ENCODE measurements at regions not wholly inside any gene's neighbourhood (a gene's known extent, or its start where the extent isn't known, plus 50 kb on each side); places are given as distances from the start of the nearest gene placed in this dataset.

GRCh38 chr4:112002248-112002661 is 143.0 kb upstream of the FAM241A start:
- FAIRE-seq = no peak
- intact Hi-C loops (cut with micrococcal nuclease) (no loop called here), in situ Hi-C loops (cut with MboI) (no loop called here)
- TF ChIP-seq ZNF133 (CRISPR knock-in tag; IDR thresholded peaks at IDR 0.05) (no peak), KLF1 (tag; IDR thresholded peaks at IDR 0.05) (no peak), FOXA3 (CRISPR knock-in tag; conservative IDR thresholded peaks at IDR 0.05 in 1 of 2, IDR thresholded peaks at IDR 0.05 in 1 of 2) (no peak), ZFPM2 (CRISPR knock-in tag; IDR thresholded peaks at IDR 0.05) (no peak), ZFP36 (IDR thresholded peaks at IDR 0.05; ENCODE audit: low read depth, low read length, partially characterized antibody) (no peak), ZBTB12 (CRISPR knock-in tag; IDR thresholded peaks at IDR 0.05) (no peak), OTX1 (CRISPR knock-in tag; IDR thresholded peaks at IDR 0.05) (no peak), ZNF830 (CRISPR knock-in tag; IDR thresholded peaks at IDR 0.05) (no peak), KLF16 (IDR thresholded peaks at IDR 0.05) (no peak), ETV5 (CRISPR knock-in tag; IDR thresholded peaks at IDR 0.05; ENCODE audit: low read depth) (no peak), NKRF (IDR thresholded peaks at IDR 0.05; ENCODE audit: borderline replicate concordance) (no peak), SMARCA4 (IDR thresholded peaks at IDR 0.05) (no peak)
- TF ChIP-seq, protein P1, sequence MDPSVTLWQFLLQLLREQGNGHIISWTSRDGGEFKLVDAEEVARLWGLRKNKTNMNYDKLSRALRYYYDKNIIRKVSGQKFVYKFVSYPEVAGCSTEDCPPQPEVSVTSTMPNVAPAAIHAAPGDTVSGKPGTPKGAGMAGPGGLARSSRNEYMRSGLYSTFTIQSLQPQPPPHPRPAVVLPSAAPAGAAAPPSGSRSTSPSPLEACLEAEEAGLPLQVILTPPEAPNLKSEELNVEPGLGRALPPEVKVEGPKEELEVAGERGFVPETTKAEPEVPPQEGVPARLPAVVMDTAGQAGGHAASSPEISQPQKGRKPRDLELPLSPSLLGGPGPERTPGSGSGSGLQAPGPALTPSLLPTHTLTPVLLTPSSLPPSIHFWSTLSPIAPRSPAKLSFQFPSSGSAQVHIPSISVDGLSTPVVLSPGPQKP (CRISPR knock-in tag; IDR thresholded peaks at IDR 0.05) = no peak
- TF ChIP-seq, protein P2, sequence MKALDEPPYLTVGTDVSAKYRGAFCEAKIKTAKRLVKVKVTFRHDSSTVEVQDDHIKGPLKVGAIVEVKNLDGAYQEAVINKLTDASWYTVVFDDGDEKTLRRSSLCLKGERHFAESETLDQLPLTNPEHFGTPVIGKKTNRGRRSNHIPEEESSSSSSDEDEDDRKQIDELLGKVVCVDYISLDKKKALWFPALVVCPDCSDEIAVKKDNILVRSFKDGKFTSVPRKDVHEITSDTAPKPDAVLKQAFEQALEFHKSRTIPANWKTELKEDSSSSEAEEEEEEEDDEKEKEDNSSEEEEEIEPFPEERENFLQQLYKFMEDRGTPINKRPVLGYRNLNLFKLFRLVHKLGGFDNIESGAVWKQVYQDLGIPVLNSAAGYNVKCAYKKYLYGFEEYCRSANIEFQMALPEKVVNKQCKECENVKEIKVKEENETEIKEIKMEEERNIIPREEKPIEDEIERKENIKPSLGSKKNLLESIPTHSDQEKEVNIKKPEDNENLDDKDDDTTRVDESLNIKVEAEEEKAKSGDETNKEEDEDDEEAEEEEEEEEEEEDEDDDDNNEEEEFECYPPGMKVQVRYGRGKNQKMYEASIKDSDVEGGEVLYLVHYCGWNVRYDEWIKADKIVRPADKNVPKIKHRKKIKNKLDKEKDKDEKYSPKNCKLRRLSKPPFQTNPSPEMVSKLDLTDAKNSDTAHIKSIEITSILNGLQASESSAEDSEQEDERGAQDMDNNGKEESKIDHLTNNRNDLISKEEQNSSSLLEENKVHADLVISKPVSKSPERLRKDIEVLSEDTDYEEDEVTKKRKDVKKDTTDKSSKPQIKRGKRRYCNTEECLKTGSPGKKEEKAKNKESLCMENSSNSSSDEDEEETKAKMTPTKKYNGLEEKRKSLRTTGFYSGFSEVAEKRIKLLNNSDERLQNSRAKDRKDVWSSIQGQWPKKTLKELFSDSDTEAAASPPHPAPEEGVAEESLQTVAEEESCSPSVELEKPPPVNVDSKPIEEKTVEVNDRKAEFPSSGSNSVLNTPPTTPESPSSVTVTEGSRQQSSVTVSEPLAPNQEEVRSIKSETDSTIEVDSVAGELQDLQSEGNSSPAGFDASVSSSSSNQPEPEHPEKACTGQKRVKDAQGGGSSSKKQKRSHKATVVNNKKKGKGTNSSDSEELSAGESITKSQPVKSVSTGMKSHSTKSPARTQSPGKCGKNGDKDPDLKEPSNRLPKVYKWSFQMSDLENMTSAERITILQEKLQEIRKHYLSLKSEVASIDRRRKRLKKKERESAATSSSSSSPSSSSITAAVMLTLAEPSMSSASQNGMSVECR (CRISPR knock-in tag; IDR thresholded peaks at IDR 0.05) = no peak
- TF ChIP-seq, protein P3, sequence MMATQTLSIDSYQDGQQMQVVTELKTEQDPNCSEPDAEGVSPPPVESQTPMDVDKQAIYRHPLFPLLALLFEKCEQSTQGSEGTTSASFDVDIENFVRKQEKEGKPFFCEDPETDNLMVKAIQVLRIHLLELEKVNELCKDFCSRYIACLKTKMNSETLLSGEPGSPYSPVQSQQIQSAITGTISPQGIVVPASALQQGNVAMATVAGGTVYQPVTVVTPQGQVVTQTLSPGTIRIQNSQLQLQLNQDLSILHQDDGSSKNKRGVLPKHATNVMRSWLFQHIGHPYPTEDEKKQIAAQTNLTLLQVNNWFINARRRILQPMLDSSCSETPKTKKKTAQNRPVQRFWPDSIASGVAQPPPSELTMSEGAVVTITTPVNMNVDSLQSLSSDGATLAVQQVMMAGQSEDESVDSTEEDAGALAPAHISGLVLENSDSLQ (IDR thresholded peaks at IDR 0.05) = no peak

More at GRCh38 chr4:112002248-112002661, 143.0 kb upstream of the FAM241A start:
- no peaks in the 10 kb centered on the region for H3K9me3 ChIP-seq (replicated peaks; ENCODE audit: control insufficient read depth, insufficient read depth, low read depth, low read length)
- no peaks in the 10 kb centered on the region for H3K9me1 ChIP-seq (ENCODE audit: control insufficient read depth, insufficient read depth, low read length)
- H3K4me2 ChIP-seq (ENCODE audit: insufficient read depth, low read length) = no peak overlapping the region
- no peaks in the 10 kb centered on the region for H4K20me1 ChIP-seq (replicated peaks; ENCODE audit: control insufficient read depth, insufficient read depth, low read length)
- H3K36me3 ChIP-seq (ENCODE audit: control insufficient read depth, insufficient read depth, low read length) = no peaks in the 10 kb centered on the region
- ChIA-PET POLR2A (no interaction called here), CTCF (ENCODE audit: low intra/inter-chr PET ratio) (no interaction called here)
- no peaks in the 10 kb centered on the region for H3K79me2 ChIP-seq (ENCODE audit: control insufficient read depth, insufficient read depth, low read length)
- no peaks in the 10 kb centered on the region for H3K4me1 ChIP-seq (replicated peaks in 1 of 2; ENCODE audit: control insufficient read depth in 2 of 2, insufficient read depth in 2 of 2, low read length in 2 of 2)
- no peaks in the 10 kb centered on the region for H3K27me3 ChIP-seq (ENCODE audit: control insufficient read depth in 2 of 2, insufficient read depth in 2 of 2, low read length in 2 of 2)
- no peak overlapping the region for H2AFZ ChIP-seq (ENCODE audit: low read depth, low read length)
- no TSS peak for BruUV-seq (replicated peaks)
- DNase-seq (ENCODE audit: extremely low read depth in 1 of 4, low spot score in 3 of 4) = no peak
- H3K4me3 ChIP-seq = no peak overlapping the region
- H3K27ac ChIP-seq (ENCODE audit: extremely low read depth, low read depth, low read length) = no peak overlapping the region
- WGBS (ENCODE audit: insufficient coverage, low coverage, missing lambda C conversion rate) = 0% methylated on average over 2 of the region's 2 CpGs
- H3K9ac ChIP-seq (ENCODE audit: insufficient read depth in 1 of 2, low read depth in 2 of 2, low read length in 2 of 2) = no peak overlapping the region
- ATAC-seq = no peak
